ENCODE measurements at regions not wholly inside any gene's neighbourhood (a gene's known extent, or its start where the extent isn't known, plus 50 kb on each side); places are given as distances from the start of the nearest gene placed in this dataset.

GRCh38 chr13:80516818-80517348, 176.0 kb upstream of the SPRY2 start:
- no peak overlapping the region for H3K4me3 ChIP-seq (replicated peaks in 1 of 3; ENCODE audit: low read depth in 2 of 3, low read length in 3 of 3)
- H3K4me2 ChIP-seq (replicated peaks; ENCODE audit: extremely low read depth, low read length, poor library complexity, severe bottlenecking) = no peak overlapping the region
- DNase-seq = no peak
- no peaks in the 10 kb centered on the region for H4K20me1 ChIP-seq (ENCODE audit: insufficient read depth, low read length)
- no peaks in the 10 kb centered on the region for H3K36me3 ChIP-seq (replicated peaks in 1 of 2; ENCODE audit: control insufficient read depth in 1 of 2, insufficient read depth in 2 of 2, low read length in 2 of 2)
- H3K27ac Mint-ChIP-seq = no peak overlapping the region
- H3K4me1 ChIP-seq (ENCODE audit: control insufficient read depth in 1 of 2, insufficient read depth in 2 of 2, low read length in 2 of 2) = no peaks in the 10 kb centered on the region
- 98% methylated on average over 4 of the region's 8 CpGs for WGBS (ENCODE audit: insufficient coverage)
- no peaks in the 10 kb centered on the region for H3K27me3 Mint-ChIP-seq (ENCODE audit: low read depth in 3 of 3)
- peaks cover 7 to 20% (median 16%) of the 10 kb centered on the region in 7 donors for H3K9me3 Mint-ChIP-seq
- no peak overlapping the region for H2AFZ ChIP-seq (ENCODE audit: insufficient read depth, low read depth, low read length, poor library complexity, severe bottlenecking)
- H3K79me2 ChIP-seq (ENCODE audit: insufficient read depth, low read length) = no peaks in the 10 kb centered on the region
- H3K9me3 ChIP-seq (replicated peaks in 1 of 2; ENCODE audit: control insufficient read depth in 1 of 2, insufficient read depth in 1 of 2, low read length in 2 of 2) = peaks cover 7 to 8% of the 10 kb centered on the region in 2 donors
- intact Hi-C loops (cut with micrococcal nuclease) = no loop called here
- H3K9ac ChIP-seq (ENCODE audit: insufficient read depth, low read length, poor library complexity, severe bottlenecking) = no peak overlapping the region
- H3K4me3 Mint-ChIP-seq = no peak overlapping the region
- no peaks in the 10 kb centered on the region for H3K36me3 Mint-ChIP-seq
- H3K4me1 Mint-ChIP-seq = no peaks in the 10 kb centered on the region
- TF ChIP-seq CTCF (IDR thresholded peaks at IDR 0.05) = no peak
- H3K27me3 ChIP-seq (ENCODE audit: control insufficient read depth in 2 of 2, insufficient read depth in 2 of 2, low read length in 2 of 2) = no peaks in the 10 kb centered on the region
- H3K27ac ChIP-seq (ENCODE audit: low read depth in 1 of 2, low read length in 2 of 2) = no peak overlapping the region

- Histone ChIP-seq H3K27ac (ENCODE audit: low read depth in 1 of 2, low read length in 2 of 2) (no peak overlapping the region), H3K4me3 (replicated peaks in 1 of 3; ENCODE audit: low read depth in 2 of 3, low read length in 3 of 3) (no peak overlapping the region), H2AFZ (ENCODE audit: insufficient read depth, low read depth, low read length, poor library complexity, severe bottlenecking) (no peak overlapping the region), H3K9me3 (replicated peaks in 1 of 2; ENCODE audit: control insufficient read depth in 1 of 2, insufficient read depth in 1 of 2, low read length in 2 of 2) (peaks cover 7 to 8% of the 10 kb centered on the region in 2 donors), H3K27me3 (ENCODE audit: control insufficient read depth in 2 of 2, insufficient read depth in 2 of 2, low read length in 2 of 2) (no peaks in the 10 kb centered on the region), H3K4me1 (ENCODE audit: control insufficient read depth in 1 of 2, insufficient read depth in 2 of 2, low read length in 2 of 2) (no peaks in the 10 kb centered on the region), H4K20me1 (ENCODE audit: insufficient read depth, low read length) (no peaks in the 10 kb centered on the region), H3K4me2 (replicated peaks; ENCODE audit: extremely low read depth, low read length, poor library complexity, severe bottlenecking) (no peak overlapping the region), H3K9ac (ENCODE audit: insufficient read depth, low read length, poor library complexity, severe bottlenecking) (no peak overlapping the region), H3K79me2 (ENCODE audit: insufficient read depth, low read length) (no peaks in the 10 kb centered on the region), H3K36me3 (replicated peaks in 1 of 2; ENCODE audit: control insufficient read depth in 1 of 2, insufficient read depth in 2 of 2, low read length in 2 of 2) (no peaks in the 10 kb centered on the region)
- TF ChIP-seq CTCF (IDR thresholded peaks at IDR 0.05) = no peak
- Mint-ChIP-seq H3K9me3 (peaks cover 5 to 21% (median 16%) of the 10 kb centered on the region in 7 donors), H3K4me3 (no peak overlapping the region), H3K4me1 (no peaks in the 10 kb centered on the region), H3K27ac (no peak overlapping the region), H3K36me3 (no peaks in the 10 kb centered on the region), H3K27me3 (ENCODE audit: low read depth in 3 of 3) (no peaks in the 10 kb centered on the region)
- WGBS (ENCODE audit: insufficient coverage) = no CpG with 5 or more reads among the region's 4 CpGs
- intact Hi-C loops (cut with micrococcal nuclease) = no loop called here
- DNase-seq = no peak
Observed at GRCh38 chr13:80515296-80515695, 174.4 kb upstream of the SPRY2 start.

Data from CD14-positive monocyte (primary cell).